ENCODE measurements at regions not wholly inside any gene's neighbourhood (a gene's known extent, or its start where the extent isn't known, plus 50 kb on each side); places are given as distances from the start of the nearest gene placed in this dataset.
"Not testable (repeated sequence)": the region's sequence is repeated elsewhere in the genome, so short reads cannot be mapped to it uniquely, and the experiment has no call there.

- no peak for DNase-seq
Measured at GRCh38 chr13:87878706-87879105, 207.5 kb downstream of the SLITRK5 start.

DNA sequence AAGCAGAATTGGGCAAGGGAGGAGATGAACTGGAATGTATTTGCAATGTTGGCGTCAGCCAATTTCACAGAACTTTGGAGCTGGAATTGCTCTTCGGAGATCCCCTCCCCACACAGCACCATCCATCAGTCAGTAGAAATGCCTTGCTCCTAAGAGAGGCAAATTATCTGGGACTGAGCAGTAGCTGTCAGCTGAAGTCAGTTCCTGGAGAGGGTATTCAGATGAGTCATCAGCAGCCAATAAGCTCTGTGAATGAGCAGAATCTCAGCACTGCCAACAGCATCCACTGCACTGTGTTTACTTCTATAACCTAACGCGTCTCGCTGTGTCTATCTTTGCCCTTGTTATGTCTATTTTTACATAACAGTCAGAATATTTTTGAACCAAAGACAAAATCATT lies 213.7 kb downstream of the SLITRK5 start:
- DNase-seq, result peak; percentile 25

DNA sequence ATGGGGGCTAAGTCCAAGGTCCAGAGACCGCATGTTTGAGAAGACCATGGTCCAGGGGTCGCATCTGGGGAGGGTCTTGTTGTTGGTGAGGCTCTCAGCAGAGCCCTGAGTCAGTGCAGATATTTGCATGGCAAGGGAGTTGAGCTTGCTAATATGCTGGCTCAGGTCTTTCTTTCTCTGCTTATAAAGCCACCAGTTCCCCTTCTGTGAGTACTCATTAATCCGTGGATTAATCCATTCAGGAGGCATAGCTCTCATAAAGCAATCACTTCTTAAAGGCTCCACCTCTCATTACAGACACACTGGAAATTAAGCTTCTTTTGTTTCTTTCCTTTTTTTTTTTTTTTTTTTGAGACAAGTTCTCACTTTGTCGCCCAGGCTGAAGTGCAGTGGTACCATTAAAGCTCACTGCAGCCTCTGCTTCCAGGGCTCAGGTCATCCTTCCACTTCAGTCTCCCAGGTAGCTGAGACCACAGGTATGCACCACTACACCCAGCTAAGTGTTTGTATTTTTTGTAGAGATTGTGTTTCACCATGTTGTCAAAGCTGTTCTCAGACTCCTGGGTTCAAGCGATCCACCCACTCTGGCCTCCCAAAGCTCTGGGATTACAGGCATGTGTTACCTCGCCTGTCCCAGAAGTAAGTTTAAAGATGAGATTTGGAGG lies 216.4 kb downstream of the SLITRK5 start:
- DNase-seq, result no peak

DNA sequence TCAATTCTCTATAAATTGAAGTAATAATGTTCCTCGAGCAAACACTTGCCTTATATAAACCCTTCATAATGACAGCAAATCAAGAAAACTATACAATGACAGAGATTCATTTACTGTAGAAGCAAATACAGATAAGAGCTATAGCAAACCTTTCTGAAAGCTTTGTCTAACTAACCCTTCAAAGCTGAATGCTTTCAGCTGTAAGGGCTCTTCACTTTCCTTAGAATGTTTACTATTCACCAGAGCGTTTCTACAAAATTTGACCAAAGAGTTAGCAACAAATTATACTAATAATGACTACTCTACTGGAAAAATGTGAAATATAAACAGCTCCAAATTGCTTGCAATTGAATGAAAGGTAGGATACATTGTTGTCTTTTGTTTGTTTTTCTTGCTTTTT lies 218.1 kb downstream of the SLITRK5 start:
- peak; percentile 19 for DNase-seq

GRCh38 chr13:87893186-87893585 lies 222.0 kb downstream of the SLITRK5 start:
- DNase-seq, result no peak

- DNase-seq, result no peak
Measured at GRCh38 chr13:87894059-87894458, 222.9 kb downstream of the SLITRK5 start.

DNA sequence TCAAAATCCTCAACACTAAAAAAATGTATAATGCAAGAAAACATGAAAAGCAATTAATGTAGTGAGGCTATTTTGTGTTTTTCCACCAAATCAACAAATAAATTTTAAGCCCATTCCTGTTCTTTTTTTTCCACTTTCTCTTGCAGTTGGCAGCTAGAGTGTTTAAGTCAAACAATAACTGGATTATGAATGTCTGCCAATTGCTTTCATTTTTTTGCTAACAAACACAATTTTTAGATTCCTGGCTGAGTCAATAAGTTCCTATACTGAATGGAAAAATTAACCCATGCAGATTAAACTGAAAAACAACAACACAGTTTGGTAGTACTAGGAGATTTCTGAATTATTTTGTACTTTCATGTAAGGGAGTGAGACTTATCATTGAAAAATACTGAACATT lies 232.4 kb downstream of the SLITRK5 start:
- no peak for DNase-seq

DNA sequence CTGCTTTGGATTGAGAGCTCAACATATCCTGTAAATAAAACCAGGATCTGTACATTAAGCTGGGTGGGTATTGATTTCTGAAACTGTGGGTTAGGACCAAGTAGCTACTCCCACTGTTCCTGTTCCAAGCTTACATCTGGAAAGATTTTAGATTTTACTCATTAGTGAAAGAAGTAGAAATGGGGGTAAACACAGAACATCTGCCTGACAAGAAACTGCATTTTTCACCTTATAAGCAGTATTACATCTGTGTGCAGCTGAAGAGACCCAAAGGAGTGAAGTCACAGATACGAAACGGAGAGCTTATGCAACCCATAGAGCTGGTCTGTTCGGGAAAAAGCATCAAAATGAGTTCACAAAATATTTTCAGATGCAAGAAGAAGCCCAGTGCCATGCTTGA lies 235.2 kb downstream of the SLITRK5 start:
- DNase-seq, result no peak

DNA sequence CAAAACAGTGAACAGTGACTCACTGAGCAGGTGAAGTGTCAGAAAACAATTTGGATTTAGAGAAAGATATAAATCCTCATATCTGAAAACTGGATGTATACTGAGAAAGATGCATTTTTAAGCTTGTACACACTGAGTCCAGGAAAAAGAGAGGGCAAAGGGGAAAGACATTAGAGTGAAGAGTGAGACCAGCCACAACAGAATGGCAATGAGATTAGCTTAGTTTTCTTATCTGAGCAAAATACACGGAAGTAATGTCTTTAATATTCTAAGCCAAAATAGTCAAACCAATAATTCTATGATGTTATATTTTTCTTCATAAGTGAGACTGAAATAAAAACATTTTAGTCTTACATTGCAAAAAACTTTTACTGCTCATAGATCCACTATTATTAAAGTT lies 236.0 kb downstream of the SLITRK5 start:
- no peak for DNase-seq

- no peak for DNase-seq
Measured at GRCh38 chr13:87919956-87920355, 248.8 kb downstream of the SLITRK5 start.

GRCh38 chr13:87923753-87924152 lies 252.6 kb downstream of the SLITRK5 start:
- peak; percentile 45 for DNase-seq

GRCh38 chr13:87925006-87925405 lies 253.8 kb downstream of the SLITRK5 start:
- no peak for DNase-seq

DNA sequence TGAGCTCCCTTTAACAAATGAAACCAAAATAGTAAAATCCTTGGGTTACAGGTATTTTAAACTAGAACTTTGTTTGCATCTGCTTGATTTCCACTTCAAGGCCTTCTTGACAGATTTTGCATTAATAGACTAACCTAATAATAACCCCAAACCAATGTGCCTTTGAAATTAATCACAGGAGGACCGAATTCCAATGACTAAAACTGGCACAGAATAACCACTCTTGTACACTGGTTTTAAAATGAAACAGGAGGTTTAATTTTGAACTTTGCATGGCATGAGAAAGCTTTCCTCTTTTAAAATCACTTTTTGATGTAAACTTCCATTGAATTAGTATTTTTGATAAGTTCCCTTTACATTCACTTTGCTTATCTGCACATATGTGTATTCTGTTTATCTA lies 269.6 kb downstream of the SLITRK5 start:
- DNase-seq, result no peak

GRCh38 chr13:87941226-87941625 lies 270.1 kb downstream of the SLITRK5 start:
- no peak for DNase-seq

GRCh38 chr13:87942205-87942604 lies 271.0 kb downstream of the SLITRK5 start:
- DNase-seq, result no peak

GRCh38 chr13:87944038-87944437 lies 272.9 kb downstream of the SLITRK5 start:
- no peak for DNase-seq

GRCh38 chr13:87952377-87952776 lies 281.2 kb downstream of the SLITRK5 start:
- DNase-seq, result no peak

- no peak for DNase-seq
Measured at GRCh38 chr13:87953381-87953780, 282.2 kb downstream of the SLITRK5 start.

DNA sequence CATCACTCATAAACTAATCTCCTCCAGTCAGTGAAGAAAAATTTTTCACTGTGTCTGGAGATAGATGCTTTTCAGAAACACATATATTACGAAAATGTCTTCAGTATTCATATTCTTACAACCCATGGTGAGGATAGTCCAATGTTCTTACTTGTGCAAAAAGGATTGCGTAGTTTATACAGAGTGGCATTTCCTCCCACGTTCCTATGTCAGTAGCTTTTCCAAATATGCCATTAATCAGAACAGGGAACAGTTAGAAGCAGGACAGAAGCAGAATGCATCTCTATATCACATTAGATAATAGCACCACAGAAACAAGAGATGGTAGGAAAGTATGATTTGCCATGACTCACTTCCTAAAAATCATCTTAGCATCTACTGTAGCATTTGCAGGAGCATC lies 282.9 kb downstream of the SLITRK5 start:
- no peak for DNase-seq

GRCh38 chr13:87961546-87961945 lies 290.4 kb downstream of the SLITRK5 start:
- no peak for DNase-seq

DNA sequence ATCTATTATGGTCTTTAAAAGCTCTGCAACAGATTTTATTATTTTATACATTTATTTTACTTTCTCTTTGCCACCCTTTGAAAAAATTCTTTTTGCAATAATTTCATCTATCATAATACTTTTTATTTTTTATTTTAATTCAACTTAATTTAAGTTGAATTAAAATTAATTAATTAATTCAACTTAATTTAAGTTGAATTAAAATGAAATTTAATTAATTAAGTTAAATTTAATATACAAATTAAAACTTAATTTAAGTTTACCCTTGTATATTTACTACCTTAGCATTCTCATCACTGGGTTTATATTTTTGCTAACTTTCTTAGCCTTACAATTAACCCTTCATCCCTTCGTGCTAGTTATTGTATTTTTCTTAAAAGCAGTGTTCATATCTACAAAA lies 301.4 kb downstream of the SLITRK5 start:
- no peak for DNase-seq

DNA sequence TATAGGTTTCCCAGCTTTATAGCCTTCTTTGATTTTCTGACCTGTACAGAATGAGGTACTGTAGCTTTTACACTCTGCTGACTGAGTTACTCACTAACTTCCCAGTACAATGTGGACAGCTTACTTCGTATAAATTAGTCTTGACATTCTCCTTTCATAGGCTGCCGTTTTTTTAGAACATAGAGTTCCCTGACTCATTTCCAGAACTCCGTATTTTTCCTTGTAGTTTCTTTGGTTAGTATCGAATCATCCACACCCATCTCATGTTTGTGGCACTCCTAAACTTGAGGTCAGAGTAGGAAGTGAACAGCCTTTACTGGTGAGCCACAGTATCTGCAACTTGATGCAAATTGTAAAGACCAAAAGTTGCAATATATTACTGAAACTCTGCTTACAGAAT lies 303.9 kb downstream of the SLITRK5 start:
- no peak for DNase-seq

DNA sequence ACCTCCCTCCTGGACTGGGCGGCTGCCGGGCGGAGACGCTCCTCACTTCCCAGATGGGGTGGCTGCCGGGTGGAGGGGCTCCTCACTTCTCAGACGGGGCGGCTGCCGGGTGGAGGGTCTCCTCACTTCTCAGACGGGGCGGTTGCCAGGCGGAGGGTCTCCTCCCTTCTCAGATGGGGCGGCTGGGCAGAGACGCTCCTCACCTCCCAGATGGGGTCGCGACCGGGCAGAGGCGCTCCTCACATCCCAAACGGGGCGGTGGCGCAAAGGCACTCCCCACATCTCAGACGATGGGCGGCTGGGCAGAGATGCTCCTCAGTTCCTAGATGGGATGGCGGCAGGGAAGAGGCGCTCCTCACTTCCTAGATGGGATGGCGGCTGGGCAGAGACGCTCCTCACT lies 305.5 kb downstream of the SLITRK5 start:
- not testable (repeated sequence) for DNase-seq

- DNase-seq, result no peak
Measured at GRCh38 chr13:87981416-87981815, 310.2 kb downstream of the SLITRK5 start.

- no peak for DNase-seq
Measured at GRCh38 chr13:87982400-87982799, 311.2 kb downstream of the SLITRK5 start.

Data from COR-L47 (cell line).